Epithelial cell of proximal tubule (primary cell): ENCODE measurements at regions not wholly inside any gene's neighbourhood (a gene's known extent, or its start where the extent isn't known, plus 50 kb on each side); places are given as distances from the start of the nearest gene placed in this dataset.

ENCODE experiments used
- DNase-seq: peaks from one replicate; pipeline ENCODE4 v3.0.0-alpha.2; 2011; ENCODE audit warnings: low read depth
- H3K4me3 ChIP-seq: 2 replicates; pipeline ENCODE4 v1.5.1; 2011; ENCODE audit warnings: low read depth, mild to moderate bottlenecking, low read length
- TF ChIP-seq, protein P1 (sequence below): conservative IDR thresholded peaks from 2 replicates; pipeline ENCODE4 v1.5.1; 2012; ENCODE audit warnings: low read depth, mild to moderate bottlenecking, low read length

DNA sequence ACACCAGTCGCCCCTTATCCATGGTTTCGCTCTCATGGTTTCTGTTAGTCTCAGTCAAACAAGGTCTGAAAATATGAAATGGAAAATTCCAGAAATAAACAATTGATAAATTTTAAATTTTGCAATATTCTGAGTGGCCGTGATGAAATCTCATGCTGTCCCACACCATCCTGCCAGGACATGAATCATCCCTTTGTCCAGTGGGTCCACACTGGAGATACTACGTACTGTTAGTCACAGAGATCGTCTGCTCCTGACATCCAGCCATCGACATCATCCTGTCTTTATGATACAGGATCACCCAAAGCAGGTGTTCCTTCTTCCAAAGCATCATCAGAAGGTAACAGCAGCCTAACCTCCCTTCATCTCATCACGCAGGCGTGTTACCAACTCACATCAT, 76.5 kb upstream of the MSX1 start:
- DNase-seq, result no peak
- H3K4me3 ChIP-seq, result no peak overlapping the region
- TF ChIP-seq, protein P1, sequence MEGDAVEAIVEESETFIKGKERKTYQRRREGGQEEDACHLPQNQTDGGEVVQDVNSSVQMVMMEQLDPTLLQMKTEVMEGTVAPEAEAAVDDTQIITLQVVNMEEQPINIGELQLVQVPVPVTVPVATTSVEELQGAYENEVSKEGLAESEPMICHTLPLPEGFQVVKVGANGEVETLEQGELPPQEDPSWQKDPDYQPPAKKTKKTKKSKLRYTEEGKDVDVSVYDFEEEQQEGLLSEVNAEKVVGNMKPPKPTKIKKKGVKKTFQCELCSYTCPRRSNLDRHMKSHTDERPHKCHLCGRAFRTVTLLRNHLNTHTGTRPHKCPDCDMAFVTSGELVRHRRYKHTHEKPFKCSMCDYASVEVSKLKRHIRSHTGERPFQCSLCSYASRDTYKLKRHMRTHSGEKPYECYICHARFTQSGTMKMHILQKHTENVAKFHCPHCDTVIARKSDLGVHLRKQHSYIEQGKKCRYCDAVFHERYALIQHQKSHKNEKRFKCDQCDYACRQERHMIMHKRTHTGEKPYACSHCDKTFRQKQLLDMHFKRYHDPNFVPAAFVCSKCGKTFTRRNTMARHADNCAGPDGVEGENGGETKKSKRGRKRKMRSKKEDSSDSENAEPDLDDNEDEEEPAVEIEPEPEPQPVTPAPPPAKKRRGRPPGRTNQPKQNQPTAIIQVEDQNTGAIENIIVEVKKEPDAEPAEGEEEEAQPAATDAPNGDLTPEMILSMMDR, result no peak

GRCh38 chr4:4781936-4782707, 77.3 kb upstream of the MSX1 start:
- DNase-seq, result no peak
- TF ChIP-seq, protein P1, result no peak
- H3K4me3 ChIP-seq, result no peak overlapping the region

- no peak for DNase-seq
- TF ChIP-seq, protein P1, result no peak
Measured at GRCh38 chr4:4780729-4781244, 78.7 kb upstream of the MSX1 start.

DNA sequence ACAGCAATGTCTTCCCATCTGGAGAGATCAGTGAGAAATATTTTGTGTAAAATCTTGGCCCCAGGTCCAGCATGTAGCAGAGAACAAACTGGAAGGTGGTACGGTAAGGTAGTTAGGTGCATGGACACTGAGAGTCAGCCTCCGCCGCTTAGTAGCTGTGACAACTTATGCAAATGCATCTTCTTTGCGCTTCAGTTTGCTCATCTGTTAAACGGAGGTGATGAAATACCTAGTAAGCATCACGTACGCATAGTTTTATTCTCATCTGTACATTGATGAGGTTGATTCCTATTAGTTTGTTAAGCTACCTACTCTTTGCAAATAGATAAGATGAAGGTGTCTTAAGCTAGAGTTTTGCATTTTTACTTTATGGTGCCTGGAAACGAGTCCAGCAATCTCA, 80.0 kb upstream of the MSX1 start:
- no peak overlapping the region for H3K4me3 ChIP-seq
- DNase-seq, result no peak
- TF ChIP-seq, protein P1, result no peak

More at GRCh38 chr4:4780729-4781244, 78.7 kb upstream of the MSX1 start:
- no peak overlapping the region for H3K4me3 ChIP-seq

GRCh38 chr4:4779054-4779453, 80.4 kb upstream of the MSX1 start:
- TF ChIP-seq, protein P1, result no peak
- H3K4me3 ChIP-seq, result no peak overlapping the region
- no peak for DNase-seq

DNA sequence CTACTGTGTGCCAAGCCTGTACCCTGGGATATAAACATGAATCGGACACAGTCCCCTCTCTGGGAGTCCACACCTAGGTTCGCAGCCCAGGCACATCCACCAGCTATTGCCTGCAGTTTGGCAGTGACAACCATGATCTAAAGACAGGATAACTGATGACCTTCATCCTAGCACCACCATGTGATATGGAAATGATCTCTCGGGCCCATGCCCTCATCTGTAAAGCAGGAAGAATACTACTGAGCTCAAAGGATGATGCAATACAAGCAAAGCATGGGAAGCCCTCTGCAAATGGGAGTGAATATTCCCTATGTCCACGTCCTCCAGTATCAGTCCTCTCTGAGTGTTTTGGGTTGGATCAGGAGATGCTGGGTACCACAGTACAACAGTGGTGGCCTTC, 80.9 kb upstream of the MSX1 start:
- DNase-seq, result no peak
- H3K4me3 ChIP-seq, result no peak overlapping the region
- TF ChIP-seq, protein P1, result no peak

DNA sequence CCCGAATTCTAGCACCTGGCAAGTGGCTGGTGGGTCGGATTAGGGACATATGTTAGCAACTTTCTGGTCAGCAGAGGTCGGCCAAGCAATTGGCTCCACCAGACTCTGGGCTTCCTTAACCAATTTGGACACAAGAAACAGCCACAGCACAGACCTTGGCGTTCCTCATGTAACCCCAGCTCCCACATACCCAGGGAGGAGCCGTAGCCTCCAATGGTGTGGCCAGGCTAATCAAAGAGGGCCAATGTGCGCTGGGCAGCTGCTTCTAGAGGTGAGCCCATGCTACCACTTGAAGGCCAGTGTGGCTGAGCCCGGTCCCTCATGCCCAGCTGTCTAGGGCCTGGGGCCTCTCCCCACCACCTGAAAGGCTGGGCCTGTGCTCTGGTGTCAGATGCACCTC, 82.5 kb upstream of the MSX1 start:
- DNase-seq, result no peak
- no peak overlapping the region for H3K4me3 ChIP-seq
- TF ChIP-seq, protein P1, result no peak
